Uterus (tissue), 3 donors: ENCODE measurements at regions not wholly inside any gene's neighbourhood (a gene's known extent, or its start where the extent isn't known, plus 50 kb on each side); places are given as distances from the start of the nearest gene placed in this dataset. TPM values are rescaled to one million over a fixed set of nuclear protein-coding genes. Genes with fewer than 3 reads are reported as not detected.

ENCODE experiments used
- DNase-seq, 2 donors: peaks; one replicate each; pipeline ENCODE4 v3.0.0-alpha.2; 2019 to 2020
- H3K27ac ChIP-seq, 2 donors: fragments of 200-600 bp; sonication (generic); 1 replicate in 1 of 2; 2 replicates in 1 of 2; pipeline ENCODE4 v1.5.1; 2016 to 2018
- H3K27me3 ChIP-seq, 2 donors: fragments of 200-600 bp; sonication (generic); one replicate each; pipeline ENCODE4 v1.5.1; 2018 to 2019; ENCODE audit warnings: control low read depth in 1 of 2
- H3K36me3 ChIP-seq, 2 donors: fragments of 200-600 bp; sonication (generic); one replicate each; pipeline ENCODE4 v1.5.1; 2019; ENCODE audit warnings: control low read depth in 1 of 2
- H3K4me1 ChIP-seq, 2 donors: fragments of 200-600 bp; sonication (generic); one replicate each; pipeline ENCODE4 v1.5.1; 2018 to 2019; ENCODE audit warnings: control low read depth in 1 of 2
- H3K4me3 ChIP-seq, 2 donors: fragments of 200-600 bp; sonication (generic); 1 replicate in 1 of 2; 2 replicates in 1 of 2; pipeline ENCODE4 v1.5.1; 2018 to 2019; ENCODE audit warnings: mild to moderate bottlenecking in 1 of 2
- H3K9me3 ChIP-seq, 2 donors: fragments of 200-600 bp; sonication (generic); one replicate each; pipeline ENCODE4 v1.5.1; 2019; ENCODE audit warnings: control low read depth in 1 of 2
- CTCF ChIP-seq, 4 experiments: fragments of 200-600 bp in 2 of 4; fragments of 450-650 bp in 2 of 4; sonication (generic) in 2 of 4; IDR thresholded peaks; one replicate each; pipeline ENCODE4 v1.5.1; 2016 to 2019; ENCODE audit warnings: antibody characterized with exemption in 4 of 4, mild to moderate bottlenecking in 2 of 4, moderate library complexity in 1 of 4
- POLR2A ChIP-seq, 2 donors: fragments of 450-650 bp; IDR thresholded peaks; one replicate each; pipeline ENCODE4 v1.6.1; 2016; ENCODE audit warnings: antibody characterized with exemption in 2 of 2, mild to moderate bottlenecking in 1 of 2, moderate library complexity in 1 of 2
- intact Hi-C: fragments of 100-400 bp; cut with DNase I; formaldehyde crosslinking; loops from one replicate; pipeline ENCODE4 v1.15.1; 2023; ENCODE audit warnings: low total_unique reads
- small RNA-seq: library from RNA; depleted of rRNA; stranded (forward); fragments of <200 nt; gene quantifications from one replicate; pipeline ENCODE3, GENCODE V24; 2016
- donor health status: DM: yes; HTN: yes; CAD: no.

GRCh38 chr13:34886121-34886875, 55.8 kb upstream of the NBEA start:
- TF ChIP-seq CTCF (IDR thresholded peaks at IDR 0.05), result no peak
- intact Hi-C loops, result no loop called here
- no peaks in the 10 kb centered on the region for H3K9me3 ChIP-seq

GRCh38 chr13:34886987-34887386, 55.1 kb upstream of the NBEA start:
- H3K27ac ChIP-seq, result no peak overlapping the region
- TF ChIP-seq POLR2A (IDR thresholded peaks at IDR 0.05) (no peak), CTCF (IDR thresholded peaks at IDR 0.05) (no peak)
- no peaks in the 10 kb centered on the region for H3K4me1 ChIP-seq
- no peaks in the 10 kb centered on the region for H3K9me3 ChIP-seq
- intact Hi-C loops, result no loop called here
- no peak overlapping the region for H3K4me3 ChIP-seq
- H3K27me3 ChIP-seq, result no peaks in the 10 kb centered on the region
- H3K36me3 ChIP-seq, result no peaks in the 10 kb centered on the region
- no peak for DNase-seq

More at GRCh38 chr13:34886121-34886875, 55.8 kb upstream of the NBEA start:
- H3K36me3 ChIP-seq, result no peaks in the 10 kb centered on the region
- H3K4me3 ChIP-seq, result no peak overlapping the region
- no peaks in the 10 kb centered on the region for H3K27me3 ChIP-seq
- no peak for DNase-seq
- no peak overlapping the region for H3K27ac ChIP-seq
- no peaks in the 10 kb centered on the region for H3K4me1 ChIP-seq

Small RNA genes lying in the stretch of these regions (small RNA-seq; reads per million reads assigned to genes)
- gene AL356321.1 (not detected), gene RF00402 (not detected)
